ENCODE measurements at regions not wholly inside any gene's neighbourhood (a gene's known extent, or its start where the extent isn't known, plus 50 kb on each side); places are given as distances from the start of the nearest gene placed in this dataset.
"Not testable (repeated sequence)": the region's sequence is repeated elsewhere in the genome, so short reads cannot be mapped to it uniquely, and the experiment has no call there.

- no peaks in the 10 kb centered on the region for H3K4me1 Mint-ChIP-seq
- CTCF ChIA-PET, result no interaction called here
- no peak for DNase-seq
- no peak overlapping the region for H3K27ac ChIP-seq (ENCODE audit: low read depth, low read length)
- H3K4me3 ChIP-seq (ENCODE audit: low read length), result no peak overlapping the region
- peaks cover 5 to 32% (median 9%) of the 10 kb centered on the region in 5 donors for H3K9me3 Mint-ChIP-seq
- H3K9me3 ChIP-seq (ENCODE audit: low read length), result no peaks in the 10 kb centered on the region
- no peaks in the 10 kb centered on the region for H3K27me3 ChIP-seq (ENCODE audit: insufficient read depth, low read length, poor library complexity, severe bottlenecking)
- H3K36me3 ChIP-seq (ENCODE audit: insufficient read depth, low read length), result no peaks in the 10 kb centered on the region
- no peaks in the 10 kb centered on the region for H3K4me1 ChIP-seq (ENCODE audit: insufficient read depth, low read length)
- peaks cover 0 to 2% of the 10 kb centered on the region in 2 donors for H3K27me3 Mint-ChIP-seq
- POLR2A ChIA-PET, result no interaction called here
- no peak overlapping the region for H3K4me3 Mint-ChIP-seq
- H3K36me3 Mint-ChIP-seq, result no peaks in the 10 kb centered on the region
- no peak overlapping the region for H3K27ac Mint-ChIP-seq
Observed at GRCh38 chr7:119984247-119984646, 288.7 kb upstream of the KCND2 start.

DNA sequence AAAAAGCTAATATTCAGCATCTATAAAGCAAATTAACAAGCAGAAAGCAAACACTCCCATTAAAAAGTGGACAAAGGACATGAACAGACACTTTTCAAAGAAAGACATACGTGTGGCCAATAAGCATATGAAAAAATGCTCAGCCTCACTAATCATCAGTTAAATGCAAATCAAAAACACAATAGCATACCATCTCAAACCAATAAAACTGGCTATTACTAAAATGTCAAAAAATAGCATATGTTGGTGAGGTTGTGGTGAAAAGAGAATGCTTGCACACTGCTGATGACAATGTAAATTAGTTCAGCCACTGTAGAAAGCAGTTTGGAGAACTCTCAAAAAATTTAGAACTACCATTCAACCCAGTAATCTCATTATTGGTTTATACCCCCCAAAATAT, 284.6 kb upstream of the KCND2 start:
- Histone ChIP-seq H3K9me3 (ENCODE audit: low read length) (no peaks in the 10 kb centered on the region), H3K27ac (ENCODE audit: low read depth, low read length) (no peak overlapping the region), H3K36me3 (ENCODE audit: insufficient read depth, low read length) (no peaks in the 10 kb centered on the region), H3K4me1 (ENCODE audit: insufficient read depth, low read length) (no peaks in the 10 kb centered on the region), H3K4me3 (ENCODE audit: low read length) (no peak overlapping the region), H3K27me3 (ENCODE audit: insufficient read depth, low read length, poor library complexity, severe bottlenecking) (no peaks in the 10 kb centered on the region)
- H3K27me3 Mint-ChIP-seq, result no peaks in the 10 kb centered on the region
- no peak overlapping the region for H3K27ac Mint-ChIP-seq
- no peak overlapping the region for H3K4me3 Mint-ChIP-seq
- ChIA-PET CTCF (no interaction called here), POLR2A (no interaction called here)
- DNase-seq, result no peak
- H3K36me3 Mint-ChIP-seq, result no peaks in the 10 kb centered on the region
- peaks cover 2 to 46% (median 21%) of the 10 kb centered on the region in 5 donors for H3K9me3 Mint-ChIP-seq
- H3K4me1 Mint-ChIP-seq, result no peaks in the 10 kb centered on the region

DNA sequence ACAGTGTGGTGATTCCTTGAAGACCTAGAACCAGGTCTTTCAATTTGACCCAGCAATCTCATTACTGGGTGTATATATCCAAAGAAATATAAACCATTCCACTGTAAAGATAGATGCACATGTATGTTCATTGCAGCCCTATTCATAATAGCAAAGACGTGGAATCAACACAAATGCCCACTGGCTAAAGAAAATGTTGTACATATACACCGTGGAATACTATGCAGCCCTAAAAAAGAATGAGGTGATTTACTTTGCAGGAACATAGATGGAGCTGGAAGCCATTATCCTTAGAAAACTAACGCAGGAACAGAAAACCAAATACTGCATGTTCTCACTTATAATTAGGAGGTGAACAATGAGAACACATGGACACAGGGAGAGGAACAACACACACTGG, 278.0 kb upstream of the KCND2 start:
- Mint-ChIP-seq H3K36me3 (no peaks in the 10 kb centered on the region), H3K27me3 (no peaks in the 10 kb centered on the region), H3K27ac (no peak overlapping the region), H3K4me1 (no peaks in the 10 kb centered on the region), H3K4me3 (no peak overlapping the region), H3K9me3 (peaks cover 6 to 37% (median 14%) of the 10 kb centered on the region in 5 donors)
- CTCF ChIA-PET, result no interaction called here
- DNase-seq, result no peak
- Histone ChIP-seq H3K27me3 (ENCODE audit: insufficient read depth, low read length, poor library complexity, severe bottlenecking) (no peaks in the 10 kb centered on the region), H3K27ac (ENCODE audit: low read depth, low read length) (no peak overlapping the region), H3K36me3 (ENCODE audit: insufficient read depth, low read length) (no peaks in the 10 kb centered on the region), H3K4me1 (ENCODE audit: insufficient read depth, low read length) (no peaks in the 10 kb centered on the region), H3K4me3 (ENCODE audit: low read length) (no peak overlapping the region), H3K9me3 (ENCODE audit: low read length) (no peaks in the 10 kb centered on the region)
- POLR2A ChIA-PET, result no interaction called here

- CTCF ChIA-PET, result no interaction called here
- H3K36me3 Mint-ChIP-seq, result no peaks in the 10 kb centered on the region
Observed at GRCh38 chr7:119996634-119997033, 276.3 kb upstream of the KCND2 start.

GRCh38 chr7:119999738-120000475, 273.1 kb upstream of the KCND2 start:
- H3K9me3 Mint-ChIP-seq, result peaks cover 3 to 36% (median 13%) of the 10 kb centered on the region in 5 donors
- Histone ChIP-seq H3K27me3 (ENCODE audit: insufficient read depth, low read length, poor library complexity, severe bottlenecking) (no peaks in the 10 kb centered on the region), H3K9me3 (ENCODE audit: low read length) (no peaks in the 10 kb centered on the region), H3K4me3 (ENCODE audit: low read length) (no peak overlapping the region), H3K4me1 (ENCODE audit: insufficient read depth, low read length) (no peaks in the 10 kb centered on the region), H3K36me3 (ENCODE audit: insufficient read depth, low read length) (no peaks in the 10 kb centered on the region), H3K27ac (ENCODE audit: low read depth, low read length) (no peak overlapping the region)
- no peak overlapping the region for H3K27ac Mint-ChIP-seq
- no peaks in the 10 kb centered on the region for H3K36me3 Mint-ChIP-seq
- H3K4me1 Mint-ChIP-seq, result no peaks in the 10 kb centered on the region
- DNase-seq, result no peak
- peaks cover 0 to 2% of the 10 kb centered on the region in 2 donors for H3K27me3 Mint-ChIP-seq
- POLR2A ChIA-PET, result no interaction called here
- CTCF ChIA-PET, result interaction anchor here (0.6 kb wide), 1 partner anchor 24 kb away, joined by 3 read pairs; no protein-coding TSS in a partner anchor
- H3K4me3 Mint-ChIP-seq, result no peak overlapping the region

More at GRCh38 chr7:119996634-119997033, 276.3 kb upstream of the KCND2 start:
- Histone ChIP-seq H3K27me3 (ENCODE audit: insufficient read depth, low read length, poor library complexity, severe bottlenecking) (no peaks in the 10 kb centered on the region), H3K4me1 (ENCODE audit: insufficient read depth, low read length) (no peaks in the 10 kb centered on the region), H3K4me3 (ENCODE audit: low read length) (no peak overlapping the region), H3K36me3 (ENCODE audit: insufficient read depth, low read length) (no peaks in the 10 kb centered on the region), H3K9me3 (ENCODE audit: low read length) (no peaks in the 10 kb centered on the region), H3K27ac (ENCODE audit: low read depth, low read length) (no peak overlapping the region)
- Mint-ChIP-seq H3K27ac (no peak overlapping the region), H3K4me1 (no peaks in the 10 kb centered on the region), H3K9me3 (peaks cover 4 to 37% (median 12%) of the 10 kb centered on the region in 5 donors), H3K27me3 (no peaks in the 10 kb centered on the region), H3K4me3 (no peak overlapping the region)
- POLR2A ChIA-PET, result no interaction called here
- DNase-seq, result no peak

DNA sequence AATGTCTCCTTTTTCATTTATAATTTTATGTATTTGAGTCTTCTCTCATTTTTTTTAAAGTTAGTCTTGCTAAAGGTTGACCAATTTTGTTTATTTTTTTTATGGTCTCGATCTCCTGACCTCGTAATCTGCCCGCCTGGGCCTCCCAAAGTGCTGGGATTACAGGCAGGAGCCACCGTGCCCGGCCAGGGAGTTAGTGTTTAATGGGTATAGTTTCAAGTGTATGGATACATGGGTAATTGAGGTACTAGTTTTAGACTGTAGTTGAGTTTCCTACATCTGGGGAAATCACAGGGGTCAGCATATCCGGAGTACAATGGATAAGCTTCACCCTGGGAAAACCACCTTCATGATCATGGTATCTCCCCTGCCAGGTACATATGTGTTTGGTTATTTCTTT, 267.3 kb upstream of the KCND2 start:
- Mint-ChIP-seq H3K27ac (no peak overlapping the region), H3K27me3 (peaks cover 0 to 2% of the 10 kb centered on the region in 2 donors), H3K4me3 (no peak overlapping the region), H3K9me3 (peaks cover 6 to 40% (median 14%) of the 10 kb centered on the region in 5 donors), H3K4me1 (no peaks in the 10 kb centered on the region), H3K36me3 (no peaks in the 10 kb centered on the region)
- Histone ChIP-seq H3K4me1 (ENCODE audit: insufficient read depth, low read length) (no peaks in the 10 kb centered on the region), H3K36me3 (ENCODE audit: insufficient read depth, low read length) (no peaks in the 10 kb centered on the region), H3K4me3 (ENCODE audit: low read length) (no peak overlapping the region), H3K9me3 (ENCODE audit: low read length) (no peaks in the 10 kb centered on the region), H3K27me3 (ENCODE audit: insufficient read depth, low read length, poor library complexity, severe bottlenecking) (no peaks in the 10 kb centered on the region), H3K27ac (ENCODE audit: low read depth, low read length) (no peak overlapping the region)
- ChIA-PET CTCF (no interaction called here), POLR2A (no interaction called here)
- DNase-seq, result no peak

DNA sequence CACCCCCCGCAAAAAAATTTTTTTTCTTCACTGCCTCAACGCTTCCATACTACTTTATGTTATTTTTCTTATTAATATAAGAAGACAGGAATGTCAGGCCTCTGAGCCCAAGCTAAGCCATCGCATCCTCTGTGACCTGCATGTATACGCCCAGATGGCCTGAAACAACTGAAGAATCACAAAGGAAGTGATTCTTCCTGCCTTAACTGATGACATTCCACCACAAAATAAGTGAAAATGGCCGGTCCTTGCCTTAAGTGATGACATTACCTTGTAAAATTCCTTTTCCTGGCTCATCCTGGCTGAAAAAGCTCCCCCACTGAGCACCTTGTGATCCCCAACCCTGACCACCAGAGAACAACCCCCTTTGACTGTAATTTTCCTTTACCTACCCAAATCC, 258.7 kb upstream of the KCND2 start:
- H3K4me3 ChIP-seq (ENCODE audit: low read length); H3K4me1 ChIP-seq (ENCODE audit: insufficient read depth, low read length); H3K9me3 ChIP-seq (ENCODE audit: low read length); H3K27ac Mint-ChIP-seq; CTCF ChIA-PET; H3K27me3 ChIP-seq (ENCODE audit: insufficient read depth, low read length, poor library complexity, severe bottlenecking); H3K27ac ChIP-seq (ENCODE audit: low read depth, low read length); H3K36me3 Mint-ChIP-seq; H3K4me1 Mint-ChIP-seq; H3K4me3 Mint-ChIP-seq; H3K27me3 Mint-ChIP-seq; H3K36me3 ChIP-seq (ENCODE audit: insufficient read depth, low read length); POLR2A ChIA-PET; DNase-seq: not testable (repeated sequence)
- peaks cover 3 to 20% (median 9%) of the 10 kb centered on the region in 5 donors for H3K9me3 Mint-ChIP-seq

- Histone ChIP-seq H3K4me3 (ENCODE audit: low read length) (no peak overlapping the region), H3K36me3 (ENCODE audit: insufficient read depth, low read length) (no peaks in the 10 kb centered on the region), H3K9me3 (ENCODE audit: low read length) (no peaks in the 10 kb centered on the region), H3K27ac (ENCODE audit: low read depth, low read length) (no peak overlapping the region), H3K4me1 (ENCODE audit: insufficient read depth, low read length) (no peaks in the 10 kb centered on the region), H3K27me3 (ENCODE audit: insufficient read depth, low read length, poor library complexity, severe bottlenecking) (no peaks in the 10 kb centered on the region)
- H3K27me3 Mint-ChIP-seq, result no peaks in the 10 kb centered on the region
- H3K9me3 Mint-ChIP-seq, result peaks cover under 1 to 14% (median 8%) of the 10 kb centered on the region in 5 donors
- no peak overlapping the region for H3K4me3 Mint-ChIP-seq
- DNase-seq, result no peak
- H3K27ac Mint-ChIP-seq, result no peak overlapping the region
- POLR2A ChIA-PET, result no interaction called here
- H3K4me1 Mint-ChIP-seq, result no peaks in the 10 kb centered on the region
- CTCF ChIA-PET, result no interaction called here
- no peaks in the 10 kb centered on the region for H3K36me3 Mint-ChIP-seq
Observed at GRCh38 chr7:120014925-120015465, 258.0 kb upstream of the KCND2 start.

Data from CD8-positive, alpha-beta memory T cell (primary cell).